ENCODE measurements at regions not wholly inside any gene's neighbourhood (a gene's known extent, or its start where the extent isn't known, plus 50 kb on each side); places are given as distances from the start of the nearest gene placed in this dataset.

DNA sequence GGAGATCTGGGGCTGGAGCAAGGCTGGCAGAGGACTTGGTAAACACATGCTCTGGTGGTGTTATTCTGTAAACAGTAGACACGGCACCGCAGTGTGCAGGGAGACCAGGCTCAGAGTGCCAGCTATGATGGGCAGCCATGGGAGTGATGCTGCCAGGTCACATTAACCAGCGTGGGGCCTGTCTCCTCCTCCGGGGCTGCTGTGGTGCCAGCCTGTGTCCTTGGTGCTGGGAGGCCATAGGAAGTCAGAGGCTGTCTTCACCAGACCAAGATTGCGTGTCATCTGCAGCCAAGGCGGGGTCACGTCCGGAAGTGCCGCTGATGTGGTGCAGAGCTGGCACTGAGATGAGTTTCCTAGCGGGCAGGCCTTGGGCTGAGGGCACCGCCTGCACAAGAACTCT lies 236.0 kb downstream of the GLRX3 start:
- no peak for DNase-seq

GRCh38 chr10:130372866-130373265 lies 236.7 kb downstream of the GLRX3 start:
- no peak for DNase-seq

- DNase-seq, result no peak
Observed at GRCh38 chr10:130377986-130378540, 241.9 kb downstream of the GLRX3 start.

DNA sequence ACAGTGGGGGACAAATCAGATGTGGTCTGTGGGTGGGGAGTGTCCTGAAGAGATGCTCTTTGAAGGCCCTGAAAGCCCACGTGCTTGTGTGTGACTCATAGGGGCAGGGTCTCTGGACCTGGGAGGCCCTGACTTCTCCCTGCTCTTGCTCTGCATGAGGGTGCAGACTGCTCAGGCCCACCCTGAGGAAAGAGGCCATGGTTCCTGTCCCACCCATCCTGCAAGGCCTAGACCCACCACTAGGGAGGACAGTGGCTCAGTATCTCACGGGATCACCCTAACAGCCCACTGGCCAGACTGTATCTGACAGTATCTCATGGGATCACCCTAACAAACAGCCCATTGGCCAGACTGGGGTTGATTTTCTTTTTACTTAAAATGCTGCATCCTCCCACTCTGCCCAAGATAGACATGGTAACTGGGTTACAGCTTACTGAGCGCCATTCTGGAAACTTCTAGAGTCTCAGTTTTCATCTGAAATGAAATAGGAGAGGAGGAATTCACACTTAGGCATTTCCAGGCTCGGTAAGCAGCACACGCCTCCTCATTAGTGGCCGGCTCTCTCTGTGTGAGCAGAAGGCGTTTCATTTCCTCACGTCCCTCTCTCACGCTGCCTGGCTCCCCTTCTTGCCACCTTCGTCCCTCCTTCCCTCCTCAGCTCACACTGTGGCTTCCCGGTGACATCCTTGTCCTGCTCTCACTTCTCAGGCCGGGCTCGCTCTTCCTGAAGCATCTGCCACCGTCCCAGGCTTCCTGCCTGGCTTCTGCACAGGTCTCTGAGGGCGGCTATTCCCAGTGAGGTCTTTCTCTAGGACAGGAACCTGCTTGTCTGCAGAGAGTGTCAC lies 242.6 kb downstream of the GLRX3 start:
- no peak for DNase-seq

GRCh38 chr10:130380056-130380455 lies 243.9 kb downstream of the GLRX3 start:
- DNase-seq, result no peak

- no peak for DNase-seq
Observed at GRCh38 chr10:130382031-130382430, 245.8 kb downstream of the GLRX3 start.

DNA sequence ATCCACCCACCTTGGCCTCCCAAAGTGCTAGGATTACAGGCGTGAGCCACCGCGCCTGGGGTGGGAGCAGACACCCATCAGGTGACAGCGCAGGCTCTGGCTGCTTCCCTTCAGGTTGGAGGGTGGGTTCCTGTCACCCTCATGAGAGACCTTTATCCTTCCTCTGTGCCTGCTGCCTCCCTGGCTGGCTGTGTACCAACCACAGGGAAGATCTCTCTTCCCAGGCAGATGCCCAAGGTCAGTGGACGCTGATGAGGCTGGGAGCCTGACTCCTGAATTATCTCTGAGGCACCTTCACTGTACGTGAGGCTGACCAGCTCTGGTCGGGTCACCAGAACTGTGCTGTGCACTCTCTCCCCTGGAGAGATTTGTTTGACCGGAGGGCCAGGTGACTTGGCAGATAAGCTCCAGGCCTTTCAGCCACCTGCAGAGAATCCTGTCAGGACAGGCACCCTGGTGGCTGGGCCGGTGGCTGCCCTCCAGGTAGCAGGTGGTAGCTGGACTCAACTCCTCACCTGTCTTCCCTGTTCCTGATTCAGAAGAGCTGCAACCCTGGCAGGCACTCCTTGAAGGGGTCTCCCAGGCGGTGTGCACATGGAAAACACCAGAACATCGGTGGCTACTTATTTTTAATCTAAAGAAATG lies 251.9 kb downstream of the GLRX3 start:
- DNase-seq, result no peak

DNA sequence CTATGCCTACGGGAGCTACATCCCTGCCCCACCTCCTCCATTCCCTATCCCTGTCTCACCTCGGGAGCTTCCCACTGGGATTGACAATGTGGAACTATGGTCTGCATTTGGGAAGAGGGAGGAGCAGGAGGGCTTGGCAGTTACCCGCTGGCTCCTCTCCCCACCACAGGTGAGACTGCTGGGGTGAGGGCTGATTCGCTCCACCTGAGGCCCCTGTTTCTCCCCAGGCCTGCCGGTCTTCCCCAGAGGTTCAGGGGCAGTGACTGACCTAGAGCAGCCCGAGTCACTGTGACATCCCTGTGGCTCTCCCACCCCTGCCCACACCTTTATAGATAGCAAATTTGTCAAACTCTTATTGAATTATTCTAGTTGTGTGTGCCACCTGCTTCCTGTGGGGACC lies 252.6 kb downstream of the GLRX3 start:
- DNase-seq, result no peak

DNA sequence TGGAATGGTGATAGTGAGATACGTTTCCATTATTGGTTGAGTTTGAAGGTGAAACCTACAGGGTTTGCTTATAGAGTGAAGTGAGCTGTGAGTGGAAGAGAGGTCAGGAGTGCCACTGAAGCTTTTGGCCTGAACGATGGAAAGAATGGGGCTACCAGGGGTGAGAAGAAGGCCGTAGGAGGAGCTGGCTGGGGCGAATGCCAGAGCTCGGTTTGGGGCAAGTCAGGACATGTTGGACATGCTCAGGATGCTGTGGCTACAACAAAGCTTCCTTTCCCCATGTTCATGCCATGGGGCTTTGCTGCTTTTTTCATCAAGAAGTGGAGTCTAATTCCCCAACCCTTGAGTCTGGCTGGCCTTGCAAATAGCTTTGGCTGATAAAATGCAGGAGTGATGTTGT lies 253.7 kb downstream of the GLRX3 start:
- DNase-seq, result no peak

DNA sequence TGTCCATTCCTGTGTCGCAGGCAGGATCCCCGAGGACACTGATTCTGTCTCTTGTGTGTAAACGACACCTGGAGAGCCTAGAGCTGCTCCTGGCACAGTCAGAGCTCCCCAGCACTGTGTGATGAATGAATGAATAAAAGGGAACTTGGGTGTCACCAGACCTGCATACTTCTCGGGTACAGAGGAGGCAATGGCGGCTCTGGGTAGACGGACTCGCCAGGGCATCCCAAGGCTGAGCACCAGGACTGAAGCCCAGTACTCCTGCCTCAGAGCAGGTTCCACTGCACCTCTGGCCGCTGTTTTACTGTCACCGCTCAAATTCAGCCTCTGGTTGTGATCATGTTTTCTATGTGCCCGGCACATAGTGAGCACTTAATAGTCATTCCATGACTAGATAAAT lies 255.8 kb downstream of the GLRX3 start:
- no peak for DNase-seq

- DNase-seq, result no peak
Observed at GRCh38 chr10:130393342-130393741, 257.2 kb downstream of the GLRX3 start.

DNA sequence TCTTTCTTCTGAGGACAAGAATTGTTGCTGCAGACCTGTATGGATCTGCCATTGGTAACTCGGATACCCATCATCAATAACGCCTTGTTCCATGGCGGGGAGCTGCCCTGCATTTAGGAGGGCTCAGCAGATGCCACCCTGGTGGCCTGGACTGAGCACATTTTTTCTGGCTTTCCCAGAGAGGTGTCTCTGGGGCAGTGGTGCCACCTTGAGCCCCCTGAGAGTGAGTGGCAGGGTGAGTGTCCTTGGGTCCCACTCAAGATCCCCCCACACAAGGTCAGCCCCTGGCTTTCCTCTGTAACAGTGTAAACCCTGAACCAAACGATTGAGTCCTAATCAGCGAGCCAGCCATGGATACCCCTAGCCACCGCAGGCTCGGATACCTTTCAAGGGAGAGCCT lies 258.6 kb downstream of the GLRX3 start:
- DNase-seq, result no peak

DNA sequence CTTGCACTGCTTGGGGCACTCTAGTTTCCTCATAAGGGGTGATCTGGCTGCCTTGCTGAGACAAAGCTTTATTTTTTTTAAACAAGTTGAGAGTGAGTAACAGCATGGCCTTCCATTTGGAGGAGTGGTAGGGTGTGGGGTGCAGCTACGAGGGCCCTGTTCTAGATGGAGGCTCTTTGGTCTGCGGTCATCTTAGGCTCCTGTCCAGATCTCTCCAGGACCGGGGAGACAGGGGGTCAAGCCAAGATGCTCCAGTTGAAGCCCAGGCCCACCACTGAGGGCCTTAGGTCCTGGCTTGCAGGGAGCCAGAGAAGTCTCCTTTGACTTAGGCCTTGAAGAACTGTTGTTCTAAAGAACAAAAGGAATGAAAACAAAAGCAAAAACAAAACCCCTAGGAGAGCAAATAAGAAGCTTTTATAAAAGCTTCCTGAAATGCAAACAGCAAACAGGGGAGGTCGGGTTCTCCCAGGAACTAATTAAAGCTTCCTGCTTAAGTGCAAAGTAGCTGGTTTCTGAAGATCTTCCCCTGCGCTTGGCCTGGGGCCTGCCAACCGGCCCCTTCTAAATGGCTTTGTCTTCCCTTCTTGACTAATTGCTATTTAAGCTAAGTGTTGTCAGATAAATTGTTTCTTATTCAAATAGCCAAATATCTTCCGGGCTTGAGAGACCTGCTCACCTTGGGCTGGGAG lies 259.2 kb downstream of the GLRX3 start:
- no peak for DNase-seq

DNA sequence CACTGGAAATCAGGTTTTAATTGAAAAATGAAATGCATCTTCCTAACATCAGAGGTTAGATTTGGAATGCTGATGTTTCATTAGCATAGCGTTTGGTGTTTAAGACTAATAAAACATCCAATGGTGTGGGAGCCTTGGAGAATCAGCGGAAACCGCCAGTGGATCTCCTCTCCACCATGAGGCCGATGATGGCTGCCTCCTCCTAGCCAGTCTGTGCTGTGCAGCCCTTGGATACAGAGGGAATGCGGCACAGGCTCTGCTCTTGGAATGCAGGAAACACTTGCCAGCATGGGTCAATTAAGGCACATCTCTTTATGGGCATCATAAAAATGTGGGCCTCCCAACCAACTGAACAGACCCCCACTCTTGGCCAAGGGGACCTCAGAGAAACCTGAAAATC lies 259.9 kb downstream of the GLRX3 start:
- DNase-seq, result no peak

DNA sequence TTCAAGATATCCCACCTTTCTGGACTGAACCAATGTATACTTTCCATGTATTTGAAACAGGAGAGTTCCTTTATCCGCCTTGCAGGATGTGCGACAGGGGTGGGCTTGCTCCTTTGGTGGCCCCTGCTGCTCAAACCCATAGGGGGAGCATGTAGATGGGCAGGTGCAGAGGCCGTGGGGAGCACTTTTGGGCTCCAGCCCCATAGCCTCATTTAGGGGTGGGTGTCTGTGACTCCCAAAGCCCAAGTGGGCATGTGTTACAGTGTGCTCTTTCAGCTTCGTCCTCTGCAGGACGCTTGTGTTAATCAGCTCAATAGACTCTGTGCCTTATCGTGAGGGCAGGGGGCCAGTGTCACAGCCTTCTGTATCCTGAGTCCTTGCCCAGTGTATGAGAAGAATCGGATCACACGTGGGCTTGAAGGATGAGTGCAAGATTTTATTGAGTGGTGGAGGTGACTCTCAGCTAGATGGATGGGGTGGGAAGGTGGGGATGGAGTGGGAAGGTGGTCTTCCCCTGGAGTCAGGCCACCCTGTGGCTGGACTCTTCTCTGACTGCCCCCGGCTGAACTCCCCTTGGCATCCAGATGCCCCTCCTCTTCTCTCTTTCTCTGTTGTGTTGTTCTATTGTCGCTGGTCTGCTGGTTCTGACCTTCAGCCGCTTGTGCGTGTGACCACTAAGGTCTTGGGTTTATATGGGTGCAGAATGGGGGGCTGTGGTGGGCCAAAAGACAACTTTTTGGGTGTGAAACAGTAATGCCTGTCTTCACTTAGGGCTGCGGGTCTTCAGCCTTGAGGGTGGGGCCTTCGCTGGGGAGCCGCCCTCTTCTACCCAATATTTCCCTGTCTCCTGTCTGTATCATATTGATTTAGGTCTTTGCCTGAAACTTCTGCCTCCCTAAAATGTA lies 262.2 kb downstream of the GLRX3 start:
- DNase-seq, result no peak

DNA sequence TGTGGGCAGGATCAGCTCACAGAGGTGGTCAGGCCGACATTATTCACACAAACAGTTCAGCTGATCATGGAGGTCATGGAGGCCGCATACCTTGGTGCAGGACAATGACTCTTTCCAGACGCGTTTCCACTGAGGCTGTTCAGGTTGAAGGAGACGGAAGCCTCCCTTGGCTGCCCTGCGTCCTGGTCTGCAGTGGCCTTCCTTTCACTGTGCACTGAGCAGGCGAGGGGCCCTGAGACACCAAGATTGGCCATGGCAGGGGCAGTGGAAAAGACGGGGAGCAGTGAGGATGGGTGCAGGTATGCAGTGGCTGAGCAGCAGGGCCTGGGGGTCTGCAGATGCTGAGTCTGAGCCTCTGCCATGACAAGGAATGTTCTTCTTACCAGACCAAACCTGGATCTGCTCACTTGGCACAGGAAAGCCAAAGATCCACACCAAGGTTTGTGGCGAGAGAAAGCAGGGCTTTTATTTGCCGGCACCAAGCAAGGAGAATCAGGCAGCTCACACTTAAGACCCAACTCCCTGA lies 263.3 kb downstream of the GLRX3 start:
- DNase-seq, result no peak

DNA sequence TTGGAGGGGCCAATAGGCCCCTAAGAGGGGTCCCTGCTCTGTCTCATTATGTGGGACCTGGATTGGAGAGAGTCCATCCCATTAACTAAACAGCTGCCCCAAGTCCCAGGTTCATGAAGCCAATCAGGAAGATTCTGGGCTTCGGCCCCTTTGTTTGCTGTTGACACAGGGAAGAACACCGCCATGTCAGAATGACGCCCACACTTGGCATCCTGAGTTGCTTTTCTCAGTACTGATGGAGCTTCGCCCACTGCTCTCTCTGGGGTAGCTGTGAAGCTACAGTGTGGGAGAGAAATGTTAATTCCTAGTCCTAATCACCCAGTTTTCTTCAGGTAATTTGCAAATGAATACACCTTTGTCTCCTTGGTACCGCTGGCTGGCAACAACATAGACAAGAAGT lies 264.7 kb downstream of the GLRX3 start:
- DNase-seq, result no peak

GRCh38 chr10:130401860-130402765 lies 265.9 kb downstream of the GLRX3 start:
- DNase-seq, result no peak

- no peak for DNase-seq
Observed at GRCh38 chr10:130403153-130404075, 267.2 kb downstream of the GLRX3 start.

GRCh38 chr10:130404476-130405055 lies 268.4 kb downstream of the GLRX3 start:
- no peak for DNase-seq

Measured in hippocampal formation (tissue), 2 donors.